Activated CD4-positive, alpha-beta T cell treated with anti-CD3 and anti-CD28 coated beads, Interleukin-10, Interleukin-2, amounts not matched to agents 100 ng/mL and 50 ng/mL, durations not matched to agents 16 hours and 8 hours (primary cell): ENCODE measurements at regions not wholly inside any gene's neighbourhood (a gene's known extent, or its start where the extent isn't known, plus 50 kb on each side); places are given as distances from the start of the nearest gene placed in this dataset.
A peak's percentile ranks its signal among the peaks of the same experiment; 100 is the strongest.
"Not testable (repeated sequence)": the region's sequence is repeated elsewhere in the genome, so short reads cannot be mapped to it uniquely, and the experiment has no call there.

Experiments used
- DNase-seq: peaks from one replicate; pipeline ENCODE4 v3.0.0-alpha.2; 2020

DNA sequence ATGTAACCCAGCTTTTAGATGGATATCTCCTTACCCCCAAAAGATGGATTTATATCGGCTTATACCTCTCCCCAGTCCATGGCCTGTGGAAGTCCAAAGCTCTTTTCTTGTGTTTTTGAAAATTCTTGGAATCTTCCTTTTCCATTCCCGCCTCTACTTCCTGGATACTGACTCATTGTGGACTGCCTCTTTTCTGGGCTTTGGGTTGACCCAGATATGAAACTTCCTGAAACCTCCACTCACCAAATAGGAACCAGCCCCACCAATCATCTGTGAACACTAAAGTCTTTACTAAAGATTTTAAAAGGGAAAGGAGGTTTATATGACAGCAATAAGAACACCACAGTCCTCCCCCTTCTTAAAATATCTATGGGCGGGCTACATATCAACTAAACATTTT, 163.4 kb upstream of the SYN3 start:
- DNase-seq = no peak

DNA sequence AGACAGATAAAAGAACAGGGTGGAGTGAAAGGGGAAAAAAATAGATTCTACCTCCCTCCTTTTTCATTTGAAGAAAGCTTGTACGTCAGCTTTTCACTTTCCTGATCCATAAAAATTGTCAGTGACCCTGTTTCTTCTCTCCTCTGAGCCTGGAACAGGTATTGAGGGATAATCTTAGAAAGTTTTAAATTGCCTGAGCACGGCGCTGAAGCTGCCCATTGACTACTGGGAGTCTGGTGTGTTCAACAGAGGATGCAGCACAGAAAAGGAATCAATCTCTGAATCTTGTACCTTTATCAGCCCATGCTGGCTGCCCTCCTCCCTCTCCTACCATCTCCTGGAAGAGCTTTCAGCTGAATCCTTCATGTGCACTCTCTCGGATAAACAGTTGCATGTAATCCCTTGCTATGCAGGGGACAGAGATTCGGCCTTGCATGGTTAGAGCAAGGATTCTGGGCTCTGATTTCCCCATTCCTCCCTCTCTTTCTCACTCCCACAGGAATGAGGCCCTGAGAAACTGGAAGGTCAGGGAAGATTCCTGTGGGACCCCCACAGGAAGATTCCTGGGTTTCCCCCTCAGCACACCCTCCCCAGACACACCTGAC, 162.4 kb upstream of the SYN3 start:
- DNase-seq = no peak

DNA sequence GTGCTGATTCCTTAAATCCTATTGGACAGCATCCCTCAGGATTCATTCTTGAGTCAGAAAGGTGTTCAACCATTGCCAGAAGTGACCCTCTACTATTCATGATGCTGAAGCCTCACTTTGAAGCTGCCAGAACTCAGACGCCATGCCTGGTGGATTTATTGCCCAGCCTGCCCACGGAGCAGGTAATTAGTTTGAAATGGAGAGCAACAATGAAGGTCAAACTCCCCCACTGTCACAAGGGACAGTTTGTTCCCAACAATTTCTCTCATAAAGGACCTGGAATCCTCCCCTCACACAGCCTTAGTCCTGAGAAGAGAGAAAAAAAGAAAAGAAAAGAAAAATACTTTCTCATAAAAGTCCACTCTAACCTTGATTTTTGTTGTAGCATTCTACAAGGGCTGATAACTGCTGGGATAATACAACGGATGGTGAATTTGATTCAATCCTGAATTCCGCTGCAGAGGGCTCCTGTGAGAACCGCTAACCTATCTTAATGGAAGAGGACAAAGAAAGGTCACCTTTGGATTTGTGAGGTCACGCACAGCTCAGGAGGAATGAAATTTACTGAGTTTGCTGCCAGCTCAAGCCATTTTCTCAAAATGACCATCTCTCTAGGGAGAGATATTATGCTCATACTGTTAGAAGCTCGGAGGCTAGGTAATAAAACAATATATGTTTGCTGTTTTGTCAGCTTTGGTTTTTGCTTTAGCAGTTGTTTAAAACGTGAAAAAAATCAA, 161.6 kb upstream of the SYN3 start:
- DNase-seq = no peak

DNA sequence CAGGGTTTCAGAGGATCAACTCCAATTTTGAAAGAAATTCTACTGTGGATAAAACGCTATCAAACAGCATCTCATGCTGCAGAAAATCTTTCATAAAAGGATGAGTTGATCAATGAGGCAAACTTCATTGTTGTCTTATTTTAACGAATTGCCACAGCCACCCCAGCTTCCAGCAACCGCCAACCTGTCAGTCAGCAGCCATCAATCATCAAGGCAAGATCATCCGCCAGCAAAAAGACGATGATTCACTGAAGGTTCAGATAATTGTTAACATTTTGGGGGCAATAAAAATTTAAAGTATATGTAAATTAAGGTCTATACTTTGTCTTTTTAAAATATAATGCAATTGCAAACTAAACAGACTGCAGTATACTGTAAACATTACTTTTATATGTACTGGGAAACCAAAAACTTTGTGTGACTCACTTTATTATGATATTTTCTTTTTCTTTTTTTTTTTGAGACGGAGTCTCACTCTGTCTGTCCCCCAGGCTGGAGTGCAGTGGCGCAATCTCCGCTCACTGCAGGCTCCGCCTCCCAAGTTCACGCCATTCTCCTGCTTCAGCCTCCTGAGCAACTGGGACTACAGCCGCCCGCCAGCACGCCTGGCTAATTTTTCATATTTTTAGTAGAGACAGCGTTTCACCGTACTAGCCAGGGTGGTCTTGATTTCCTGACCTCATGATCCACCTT, 155.3 kb upstream of the SYN3 start:
- DNase-seq = no peak

DNA sequence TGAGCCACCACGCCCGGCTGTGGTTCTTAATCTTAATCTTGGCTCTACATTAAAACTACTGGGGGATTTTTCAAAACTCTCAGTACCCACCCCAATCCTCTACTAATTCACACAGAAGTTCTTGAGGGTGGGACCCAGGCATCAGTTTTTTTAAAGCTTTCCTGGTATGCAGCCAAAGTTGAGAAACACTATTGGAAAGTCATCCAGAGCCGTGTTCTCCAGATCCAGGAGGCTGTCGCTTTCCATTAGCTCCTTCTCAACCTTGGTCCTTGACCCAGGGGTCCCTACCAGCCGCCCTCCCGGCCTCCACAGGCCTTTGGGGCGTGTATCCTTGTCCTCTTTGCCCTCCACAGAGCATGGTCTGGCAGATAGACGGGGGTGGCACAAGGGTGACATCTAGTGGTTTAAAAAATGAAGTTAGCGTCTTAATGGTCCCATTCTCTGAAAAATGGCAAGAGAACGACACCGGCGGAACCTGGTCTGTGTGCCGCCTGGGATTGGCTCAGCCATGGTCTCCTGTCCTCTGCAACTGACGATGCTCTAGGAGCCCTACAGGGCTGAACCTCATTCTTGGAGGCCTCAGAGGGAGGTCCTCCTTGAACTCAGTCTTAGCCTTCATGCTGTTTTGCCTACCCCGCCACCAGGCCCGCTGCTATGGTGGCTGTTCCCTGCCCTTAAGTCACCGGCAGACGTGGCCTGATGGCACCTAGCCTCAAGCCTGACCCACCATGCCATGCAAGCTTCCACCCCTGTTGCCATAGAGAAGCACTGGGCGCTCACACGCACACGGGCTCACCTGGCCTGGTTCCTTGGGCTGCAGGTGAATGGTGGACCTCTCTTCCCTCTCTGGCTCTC, 152.0 kb upstream of the SYN3 start:
- peak; percentile 53 for DNase-seq

DNA sequence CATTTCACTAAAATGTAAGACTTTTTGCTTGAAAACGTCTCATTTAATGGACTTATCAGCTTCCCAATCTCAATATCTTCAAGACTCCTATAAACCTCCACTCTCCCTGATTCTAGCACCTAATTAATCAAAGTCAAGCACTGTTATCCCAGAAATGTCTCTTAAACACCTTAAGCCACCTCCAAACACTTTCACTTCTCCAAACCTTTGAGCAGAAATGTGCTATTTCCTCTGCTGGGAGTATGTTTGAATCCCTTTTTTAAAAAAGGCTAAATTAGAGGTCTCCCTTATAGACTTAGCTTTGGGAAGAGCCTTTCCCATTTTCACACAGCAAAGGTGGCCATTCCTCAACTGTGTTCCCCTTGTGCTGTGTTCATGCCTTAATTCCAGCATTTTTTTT, 146.2 kb upstream of the SYN3 start:
- DNase-seq = no peak

DNA sequence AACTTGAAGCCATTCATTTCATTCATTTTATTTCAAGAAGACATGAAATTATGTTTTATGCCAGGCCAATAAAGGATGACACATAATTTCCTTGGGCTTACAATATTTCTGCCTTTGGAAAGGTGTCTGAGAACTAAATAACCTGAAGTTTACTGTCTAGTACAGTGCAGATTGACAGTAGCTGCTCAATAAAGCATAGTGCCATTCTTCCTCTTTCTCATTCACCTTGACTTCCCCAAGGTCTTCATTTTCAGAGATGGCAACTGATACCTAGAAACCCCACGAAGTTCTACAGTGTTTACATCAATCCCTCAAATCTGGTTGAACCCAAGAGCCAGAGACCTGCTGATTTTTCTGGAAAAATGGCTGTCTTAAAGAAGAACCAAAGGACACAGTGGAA, 144.3 kb upstream of the SYN3 start:
- no peak for DNase-seq

DNA sequence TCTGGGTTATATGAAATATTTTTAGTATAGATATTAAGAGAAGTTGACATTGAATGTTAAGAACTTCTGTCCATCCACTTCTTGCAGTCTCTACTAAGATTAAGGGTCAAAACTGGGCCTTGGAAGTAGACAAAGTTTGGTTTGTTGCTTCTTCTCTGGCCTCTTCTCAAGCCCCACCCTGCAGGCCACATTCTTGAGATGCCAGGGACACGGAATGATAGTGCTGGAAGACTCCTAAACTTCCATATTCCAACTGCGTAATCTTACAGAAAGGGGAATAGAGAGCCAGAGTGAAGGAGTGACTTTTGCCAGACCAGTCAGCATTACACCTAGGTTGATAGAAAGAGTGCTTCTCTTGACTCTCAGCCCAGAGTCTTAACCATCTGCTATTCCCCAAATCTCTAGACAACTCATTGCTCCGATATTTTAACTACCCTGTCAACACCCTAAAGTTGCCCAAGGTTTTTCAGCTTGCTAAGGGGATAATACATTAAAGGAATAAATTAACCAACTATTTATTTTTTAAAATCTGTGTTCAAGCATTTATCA, 136.4 kb upstream of the SYN3 start:
- no peak for DNase-seq

DNA sequence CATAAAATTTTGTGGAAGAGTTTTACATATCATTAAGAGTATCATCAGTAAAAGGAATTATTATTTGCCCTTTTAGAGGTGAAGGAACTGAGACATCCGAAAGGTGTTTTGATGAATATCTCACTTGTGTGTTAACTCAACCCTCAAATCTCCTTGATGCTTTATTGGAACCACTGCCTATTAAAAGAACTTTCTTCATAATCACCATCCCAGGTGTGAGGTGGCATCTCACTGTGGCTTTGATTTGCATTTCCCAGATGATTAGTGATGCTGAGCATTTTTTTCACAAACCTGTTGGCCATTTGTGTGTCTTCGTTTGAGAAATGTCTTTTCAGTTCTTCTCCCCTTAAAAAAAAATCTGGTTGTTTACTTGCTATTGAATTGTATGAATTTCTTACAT, 134.0 kb upstream of the SYN3 start:
- DNase-seq = no peak

DNA sequence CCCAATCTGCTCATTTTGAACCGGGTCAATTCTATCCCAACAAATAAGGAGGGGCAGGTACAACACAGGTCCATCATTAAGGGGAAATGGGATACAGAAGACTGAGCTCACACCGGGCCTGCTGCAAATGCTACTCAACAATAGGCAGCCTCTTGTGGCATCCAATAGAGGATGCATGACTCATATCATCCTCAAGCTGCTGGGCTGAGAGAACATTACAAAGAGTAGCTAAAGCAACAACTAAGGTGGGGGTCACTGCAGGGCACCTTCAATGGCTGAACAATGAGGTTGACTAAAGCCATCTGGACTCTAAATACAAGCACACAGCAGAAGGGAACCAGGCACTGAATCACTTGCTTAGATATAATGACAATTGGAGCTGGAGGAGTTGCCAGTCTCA, 130.1 kb upstream of the SYN3 start:
- DNase-seq = no peak

DNA sequence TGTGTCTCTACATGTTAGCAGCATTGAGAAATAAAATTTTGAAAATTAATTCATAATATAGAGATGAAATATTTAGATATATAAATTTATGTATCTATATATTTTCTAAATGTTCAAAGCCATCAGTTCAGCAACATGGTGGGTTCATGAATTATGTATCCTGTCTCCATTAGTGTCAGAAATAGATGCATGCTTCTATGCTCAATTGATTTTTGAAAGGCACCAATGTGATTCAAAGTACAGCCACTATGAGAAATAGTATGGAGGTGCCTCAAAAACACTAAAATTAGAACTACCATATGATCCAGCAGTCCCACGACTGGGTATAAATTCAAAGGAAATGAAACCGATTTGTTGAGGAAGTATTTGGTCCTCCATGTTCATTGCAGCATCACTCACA, 128.6 kb upstream of the SYN3 start:
- no peak for DNase-seq

DNA sequence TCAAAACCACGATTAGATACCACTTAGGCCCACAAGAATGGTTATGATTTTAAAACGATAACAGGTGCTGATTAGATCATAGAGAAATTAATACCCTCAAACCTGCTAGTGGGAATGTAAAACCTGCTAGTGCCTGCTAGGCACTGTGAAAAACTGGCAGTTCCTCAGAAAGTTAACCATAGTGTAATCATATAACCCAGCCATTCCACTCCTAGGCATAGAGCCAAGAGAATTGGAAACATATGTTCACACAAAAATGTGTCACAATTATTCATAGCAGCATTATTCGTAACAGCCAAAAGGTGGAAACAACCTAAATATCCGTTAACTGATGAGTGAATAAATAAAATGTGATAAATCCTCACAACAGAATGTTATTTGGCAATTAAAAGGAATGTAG, 122.2 kb upstream of the SYN3 start:
- DNase-seq = no peak

DNA sequence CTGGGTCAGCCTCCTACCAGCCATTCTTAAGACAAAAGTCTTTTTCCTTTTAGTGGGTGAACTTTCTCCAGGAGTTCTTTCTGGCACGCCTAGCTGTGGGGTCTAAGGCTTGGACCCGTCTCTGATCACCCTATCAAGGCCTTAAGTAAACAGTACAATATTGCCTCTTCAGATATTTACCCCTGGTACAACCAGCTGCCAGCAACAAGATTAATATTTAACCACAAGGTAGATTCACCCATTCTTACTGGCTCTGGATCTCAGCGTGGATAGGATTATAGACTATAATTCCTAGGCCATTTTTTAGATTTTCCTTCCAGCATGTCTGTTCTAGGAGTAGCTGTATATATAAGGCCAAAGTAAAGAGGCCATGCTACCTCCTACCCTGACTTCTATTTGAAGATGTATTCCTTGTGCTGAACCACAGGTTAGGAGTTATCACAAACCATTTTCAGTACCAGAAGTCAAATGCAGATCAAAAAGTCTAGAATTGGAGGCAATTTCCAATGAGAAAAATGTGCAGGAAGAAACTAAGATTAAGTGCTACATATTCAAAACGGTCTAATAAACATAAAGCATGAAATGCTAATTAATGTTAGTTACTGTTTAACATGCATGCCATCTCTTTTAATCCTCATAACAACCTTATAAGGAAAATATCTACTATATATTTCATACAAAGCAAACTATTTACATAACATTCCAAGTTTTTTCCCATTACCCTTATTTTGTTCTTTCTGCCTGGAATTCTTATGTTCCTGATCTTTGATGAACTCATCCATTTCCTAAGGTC, 110.0 kb upstream of the SYN3 start:
- no peak for DNase-seq

DNA sequence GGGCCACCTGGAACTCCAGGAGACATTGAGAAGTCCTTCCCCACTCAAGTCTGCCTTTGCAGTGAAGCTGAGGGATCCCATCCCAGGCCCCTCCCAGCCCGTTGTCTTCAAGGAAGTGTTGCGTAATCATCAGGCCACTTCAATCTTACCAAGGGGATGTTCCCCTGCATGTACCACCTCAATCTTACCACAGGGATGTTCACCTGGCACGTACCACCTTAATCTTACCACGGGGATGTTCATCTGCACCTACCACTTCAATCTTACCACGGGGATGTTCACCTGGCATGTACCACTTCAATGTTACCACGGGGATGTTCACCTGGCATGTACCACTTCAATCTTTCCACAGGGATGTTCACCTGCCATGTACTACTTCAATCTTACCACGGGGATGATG, 108.0 kb upstream of the SYN3 start:
- DNase-seq = no peak

DNA sequence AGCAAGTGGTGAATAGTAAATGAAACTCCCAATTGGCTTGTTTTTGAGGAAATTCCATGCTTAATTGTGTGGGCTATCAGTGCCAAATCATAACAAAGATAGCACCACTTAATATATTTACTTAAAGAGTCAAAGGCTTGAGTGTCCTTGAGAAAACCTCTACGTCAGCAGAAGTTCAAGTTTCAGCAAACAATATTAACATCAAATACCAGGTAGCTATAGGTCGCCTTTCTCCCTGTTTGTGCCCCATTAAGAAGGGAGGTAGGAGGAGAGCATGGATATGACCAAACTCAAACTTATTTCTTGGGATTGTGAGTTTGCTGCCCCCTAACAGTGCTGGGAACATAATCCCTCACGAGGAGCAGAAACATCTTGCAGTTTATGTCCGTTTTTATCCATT, 105.6 kb upstream of the SYN3 start:
- DNase-seq = no peak

DNA sequence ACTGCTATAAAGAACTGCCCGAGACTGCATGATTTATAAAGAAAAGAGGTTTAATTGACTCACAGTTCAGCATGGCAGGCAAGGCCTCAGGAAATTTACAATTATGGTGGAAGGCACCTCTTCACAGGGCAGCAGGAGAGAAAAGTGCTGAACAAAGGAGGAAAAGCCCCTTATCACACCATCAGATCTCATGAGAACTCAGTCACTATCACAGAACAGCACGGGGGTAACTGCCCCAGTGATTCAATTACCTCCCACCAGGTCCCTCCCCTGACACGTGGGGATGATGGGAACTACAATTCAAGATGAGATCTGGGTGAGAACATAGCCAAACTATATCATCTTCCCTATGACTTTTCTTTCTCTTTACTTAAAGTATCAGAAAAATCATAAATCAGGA, 104.0 kb upstream of the SYN3 start:
- no peak for DNase-seq

DNA sequence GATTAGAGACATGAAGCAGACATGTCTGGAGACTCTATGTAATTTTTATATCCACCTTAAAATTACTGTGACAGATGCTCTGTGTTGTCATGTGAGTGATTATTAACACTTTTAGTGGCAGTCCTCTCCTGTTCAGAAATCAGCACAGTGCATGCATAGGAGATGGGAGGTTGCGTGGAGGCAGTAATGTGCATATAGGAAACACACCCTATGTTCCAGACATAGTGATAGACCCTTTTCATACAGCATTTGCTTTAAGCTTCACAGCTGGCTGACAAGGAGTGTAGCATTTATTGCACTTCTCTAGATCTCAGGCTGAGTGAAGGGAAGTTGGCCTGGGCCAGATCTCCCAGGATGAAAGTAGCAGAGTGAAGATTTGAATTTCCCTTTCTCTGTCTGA, 102.3 kb upstream of the SYN3 start:
- no peak for DNase-seq

DNA sequence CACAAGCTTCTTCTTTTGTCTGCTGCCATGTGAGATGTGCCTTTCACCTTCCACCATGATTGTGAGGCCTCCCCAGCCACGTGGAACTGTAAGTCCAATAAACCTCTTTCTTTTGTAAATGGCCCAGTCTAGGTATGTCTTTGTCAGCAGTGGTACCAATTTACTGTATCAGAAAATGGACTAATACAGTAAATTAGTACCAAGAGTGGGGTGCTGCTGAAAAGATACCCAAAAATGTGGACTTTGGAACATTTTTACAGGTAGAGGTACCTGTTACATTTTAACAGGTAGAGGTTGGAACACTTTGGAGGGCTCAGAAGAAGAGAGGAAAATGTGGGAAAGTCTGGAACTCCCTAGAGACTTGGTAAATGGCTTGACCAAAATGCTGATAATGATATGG, 96.8 kb upstream of the SYN3 start:
- DNase-seq = not testable (repeated sequence)

DNA sequence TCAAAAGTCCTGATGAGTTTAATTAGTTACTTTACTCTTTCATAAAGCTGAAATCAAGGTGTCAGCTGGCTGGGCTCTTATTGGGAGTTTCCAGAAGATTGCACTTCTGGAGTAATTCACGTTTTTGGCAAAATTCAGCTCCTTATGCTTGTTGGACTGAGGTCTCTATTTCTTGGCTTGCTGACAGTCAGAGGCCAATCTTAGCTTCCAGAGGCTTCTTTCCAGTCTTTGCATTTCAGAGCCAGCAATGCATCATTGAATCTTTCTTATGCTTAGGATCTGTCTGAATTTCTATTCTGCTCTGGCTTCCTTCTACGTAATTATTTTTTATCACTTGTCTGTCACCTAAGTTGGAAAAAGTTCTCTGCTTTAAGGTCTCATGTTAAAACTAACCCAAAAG, 91.4 kb upstream of the SYN3 start:
- DNase-seq = no peak

DNA sequence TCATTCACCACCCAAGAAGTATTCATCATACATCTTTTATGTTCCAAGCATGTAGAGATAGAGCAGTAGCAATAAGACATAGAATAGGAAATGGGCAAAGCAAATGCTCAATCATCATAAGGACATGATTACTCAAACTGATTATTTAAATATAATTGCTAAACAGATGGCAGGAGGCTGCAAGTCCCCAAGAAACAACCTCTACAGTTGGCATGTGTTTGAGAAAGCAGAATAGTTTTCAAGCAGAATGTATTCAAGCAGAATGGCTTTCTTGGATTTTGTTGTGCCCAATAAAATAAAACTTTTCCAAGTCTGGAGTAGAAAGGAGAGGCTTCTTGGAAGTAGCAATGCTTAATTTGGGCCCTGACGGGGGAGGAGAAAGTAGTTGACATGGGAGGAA, 86.5 kb upstream of the SYN3 start:
- DNase-seq = no peak

DNA sequence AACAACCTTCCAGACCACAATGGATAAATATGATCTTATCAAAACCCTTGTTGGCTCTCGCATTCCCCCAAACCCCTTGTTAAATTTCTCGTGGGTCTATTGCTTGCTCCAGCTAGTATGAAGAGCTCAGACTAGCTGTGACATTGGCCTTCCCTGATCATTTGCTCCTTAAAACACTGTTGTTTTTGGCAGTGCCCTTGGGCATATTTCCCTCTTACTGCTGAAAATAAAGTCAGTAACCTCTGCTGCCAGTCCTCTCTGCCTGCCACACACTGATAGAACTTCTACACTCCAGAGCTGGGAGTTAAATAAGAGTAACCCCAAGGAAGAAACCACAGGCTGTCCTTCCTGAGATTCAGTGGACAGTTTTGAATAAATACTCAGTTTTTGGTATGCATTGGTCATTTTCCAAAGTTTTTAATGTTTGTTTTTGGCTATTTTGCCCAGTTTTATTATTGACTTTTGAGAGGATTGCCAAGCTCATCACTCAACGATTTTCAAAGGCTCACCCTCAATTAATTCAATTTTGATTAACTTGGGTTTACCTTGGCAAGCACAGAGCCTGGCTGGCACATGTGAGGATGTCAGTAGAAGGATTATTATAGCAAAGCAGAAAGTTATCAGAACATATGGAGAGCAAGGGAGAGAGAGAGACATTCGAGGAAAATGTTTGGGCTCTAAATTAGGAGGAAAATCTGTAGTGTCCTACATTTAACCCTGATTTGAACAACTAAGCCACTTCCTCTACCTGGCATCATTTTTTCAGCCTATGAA, 84.3 kb upstream of the SYN3 start:
- DNase-seq = no peak

DNA sequence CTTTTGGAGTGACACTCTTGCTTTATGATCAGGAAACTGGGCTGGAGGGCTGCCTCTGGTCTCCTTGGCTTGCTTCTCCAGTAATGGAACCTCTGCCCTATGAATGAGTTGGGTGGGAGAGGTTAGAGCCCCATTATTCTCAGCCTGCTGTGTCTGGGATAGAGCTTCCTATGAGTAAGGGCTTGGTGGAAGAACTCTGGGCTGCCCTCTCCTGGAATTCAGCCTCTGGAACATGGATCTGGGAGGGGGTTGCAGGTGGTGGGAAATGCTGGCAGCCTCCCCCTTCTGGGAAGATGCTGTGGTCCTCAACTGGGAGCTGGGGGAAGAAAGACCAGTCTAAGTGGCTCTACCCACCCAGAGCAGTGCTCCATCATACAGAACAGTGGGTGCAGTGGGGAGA, 81.8 kb upstream of the SYN3 start:
- DNase-seq = no peak
